LNCAP (cell line): ENCODE measurements at regions not wholly inside any gene's neighbourhood (a gene's known extent, or its start where the extent isn't known, plus 50 kb on each side); places are given as distances from the start of the nearest gene placed in this dataset.

Experiments used
- CTCF ChIP-seq: fragments of 450-650 bp; IDR thresholded peaks from 2 replicates; pipeline ENCODE4 v1.5.1; 2017; ENCODE audit warnings: mild to moderate bottlenecking

DNA sequence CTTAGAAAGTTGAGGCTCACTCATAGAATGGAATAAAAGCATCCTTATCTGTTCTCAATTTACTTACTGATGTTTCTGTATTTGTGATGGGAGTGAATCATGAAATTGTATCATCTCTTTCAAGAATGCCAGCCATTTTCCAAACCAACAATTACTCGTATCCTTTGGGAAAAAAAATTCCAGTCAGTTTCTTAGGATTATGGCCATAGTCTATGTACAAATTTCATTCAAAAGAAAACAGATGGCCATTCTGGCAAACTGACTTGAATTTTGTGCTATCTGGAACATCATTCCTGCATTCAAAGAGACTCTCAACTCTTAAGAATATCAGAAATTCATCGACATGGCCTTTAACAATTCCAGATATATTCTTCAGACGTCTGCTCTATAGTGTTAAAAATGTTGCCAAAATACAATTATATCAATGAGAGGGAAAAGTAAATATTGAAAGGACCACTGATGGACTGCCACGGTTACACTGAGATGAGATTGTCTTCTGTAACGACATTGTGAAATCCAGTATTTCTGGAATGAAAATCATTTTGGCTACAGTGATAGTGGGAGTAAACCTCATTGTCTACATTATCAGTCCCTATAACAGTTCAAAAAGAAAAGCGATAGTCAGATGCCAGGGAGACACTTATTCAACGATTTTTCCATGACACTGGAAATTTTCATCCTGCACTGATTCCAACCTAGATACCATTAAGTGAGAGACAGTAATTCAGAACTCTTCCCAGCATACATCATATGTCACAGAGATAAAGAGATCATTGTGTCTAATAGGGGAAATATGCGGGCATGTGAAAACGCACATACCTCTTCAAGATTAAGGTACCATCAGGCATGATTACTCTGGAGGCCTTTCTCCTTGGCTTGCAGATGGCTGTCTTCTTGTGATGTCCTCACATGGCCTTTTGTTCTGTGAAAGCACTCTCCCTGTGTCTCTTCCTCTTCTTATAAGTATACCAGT, 953.8 kb upstream of the ALCAM start:
- TF ChIP-seq CTCF: no peak

DNA sequence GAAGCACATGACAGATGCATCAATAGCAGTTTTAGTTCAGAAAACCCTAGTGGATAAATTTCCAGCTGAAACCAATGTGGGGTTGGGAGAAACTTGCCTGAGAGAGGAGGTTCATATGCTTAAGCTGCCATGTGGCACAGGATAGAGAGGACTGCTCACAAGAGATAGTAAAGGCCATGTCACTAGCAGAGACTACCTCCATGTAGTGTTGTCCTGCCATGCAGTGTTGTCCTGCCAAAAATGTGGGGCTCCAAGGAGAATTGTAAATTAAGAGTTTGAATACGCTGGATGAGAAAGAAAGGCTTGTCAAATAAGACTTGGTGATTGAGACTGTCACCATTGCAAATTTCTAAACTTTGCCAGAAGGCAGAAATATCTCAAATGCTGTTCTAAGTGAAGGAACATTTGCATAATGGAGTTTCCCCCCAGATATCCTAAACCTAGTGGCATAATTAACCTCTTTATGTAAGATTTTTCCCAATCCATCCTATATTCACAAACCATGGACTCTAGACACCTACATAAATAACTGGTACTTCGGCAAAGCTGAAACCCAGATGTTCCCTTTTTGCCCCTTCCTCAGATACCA, 938.3 kb upstream of the ALCAM start:
- no peak for TF ChIP-seq CTCF

DNA sequence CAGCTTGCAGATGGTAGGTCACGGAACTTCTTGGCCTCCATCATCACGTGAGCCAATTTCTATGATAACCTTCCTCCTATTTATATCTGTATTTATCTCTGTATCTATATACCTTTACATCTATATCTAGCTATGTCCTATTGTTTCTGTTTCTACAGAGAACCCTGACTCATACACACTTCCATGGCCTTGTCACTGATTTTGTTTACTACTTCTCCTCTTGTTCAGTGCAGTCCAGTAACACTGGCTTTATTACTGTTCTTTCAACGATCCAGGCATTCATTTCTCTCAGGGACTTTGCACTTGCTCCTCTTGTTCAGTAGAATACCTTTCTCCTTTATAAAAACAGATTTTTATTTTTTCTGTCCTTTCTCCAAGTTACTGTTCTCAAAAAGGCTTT, 937.0 kb upstream of the ALCAM start:
- no peak for TF ChIP-seq CTCF

- TF ChIP-seq CTCF: no peak
Measured at GRCh38 chr3:104436506-104436905, 930.2 kb upstream of the ALCAM start.

GRCh38 chr3:104437131-104437750, 929.5 kb upstream of the ALCAM start:
- TF ChIP-seq CTCF: no peak

GRCh38 chr3:104437891-104438290, 928.8 kb upstream of the ALCAM start:
- no peak for TF ChIP-seq CTCF

DNA sequence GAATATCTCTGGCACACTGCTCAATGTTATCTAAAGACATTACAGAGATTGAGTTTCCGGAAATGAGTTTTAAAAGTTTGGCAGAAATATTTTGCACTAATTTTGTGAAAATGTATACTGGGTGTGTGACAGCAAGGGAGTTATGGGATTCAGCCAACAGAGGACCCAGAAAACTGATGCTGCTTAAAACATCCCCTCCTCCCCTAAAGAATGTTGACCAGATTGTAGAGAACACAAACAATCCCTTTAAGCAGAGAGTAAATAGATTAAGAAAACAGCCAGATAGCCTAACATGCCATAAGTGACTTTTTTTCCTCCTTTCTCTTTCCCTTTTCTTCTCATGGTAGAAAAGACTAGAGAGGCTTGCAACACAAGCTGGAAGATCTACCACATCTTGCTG, 928.0 kb upstream of the ALCAM start:
- no peak for TF ChIP-seq CTCF
